ENCODE measurements at regions not wholly inside any gene's neighbourhood (a gene's known extent, or its start where the extent isn't known, plus 50 kb on each side); places are given as distances from the start of the nearest gene placed in this dataset.

DNA sequence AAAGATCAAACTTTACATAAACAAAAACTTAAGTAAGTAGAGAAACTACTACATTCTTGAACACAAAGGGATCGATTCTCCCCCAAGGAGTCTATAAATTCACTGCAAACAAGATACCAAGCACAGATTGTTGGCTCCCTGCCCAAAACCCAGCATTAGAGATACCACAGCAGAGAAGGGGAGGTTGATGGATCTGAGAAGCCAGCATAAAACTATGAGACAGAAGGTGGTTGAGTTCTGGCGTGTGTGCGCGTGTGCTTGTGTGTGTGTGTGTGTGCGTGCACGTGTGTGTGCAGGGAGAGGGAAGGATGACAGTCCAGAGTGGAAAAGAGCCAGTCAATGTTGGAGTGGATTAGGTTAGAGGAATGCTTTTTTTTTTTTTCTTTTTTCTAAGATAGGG lies 143.2 kb upstream of the PRR20G start:
- peak; percentile 86 for DNase-seq

DNA sequence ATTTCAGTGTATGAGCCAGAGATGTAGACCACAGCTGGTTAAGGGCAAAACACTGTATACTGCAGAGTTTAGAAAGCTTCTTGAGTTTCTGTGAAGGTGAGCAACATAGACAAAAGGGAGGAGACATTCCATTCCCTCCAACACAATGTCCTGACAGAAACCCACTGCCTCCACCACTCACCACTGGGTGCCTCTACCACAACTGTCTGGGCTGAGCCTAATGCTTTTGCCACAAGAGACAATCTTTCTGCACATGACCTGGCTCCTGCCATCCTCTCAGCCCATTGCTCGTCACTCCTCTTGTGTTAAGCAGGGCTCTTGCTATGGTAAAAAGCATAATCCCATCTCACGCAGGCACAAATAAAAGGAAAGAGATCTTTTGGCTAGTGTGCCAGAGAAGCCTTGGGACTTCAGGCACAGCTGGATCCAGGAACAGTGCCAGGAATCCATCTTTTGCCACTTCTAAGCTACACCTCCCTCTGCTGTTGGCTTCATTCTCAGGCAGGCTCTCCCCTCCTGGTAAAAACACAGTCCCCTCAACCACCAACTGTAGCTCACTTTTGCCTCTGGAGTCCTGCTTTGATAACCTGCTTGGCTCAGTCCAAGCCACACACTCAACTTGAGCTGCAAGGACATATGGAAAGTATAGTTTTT lies 140.6 kb upstream of the PRR20G start:
- DNase-seq = no peak

DNA sequence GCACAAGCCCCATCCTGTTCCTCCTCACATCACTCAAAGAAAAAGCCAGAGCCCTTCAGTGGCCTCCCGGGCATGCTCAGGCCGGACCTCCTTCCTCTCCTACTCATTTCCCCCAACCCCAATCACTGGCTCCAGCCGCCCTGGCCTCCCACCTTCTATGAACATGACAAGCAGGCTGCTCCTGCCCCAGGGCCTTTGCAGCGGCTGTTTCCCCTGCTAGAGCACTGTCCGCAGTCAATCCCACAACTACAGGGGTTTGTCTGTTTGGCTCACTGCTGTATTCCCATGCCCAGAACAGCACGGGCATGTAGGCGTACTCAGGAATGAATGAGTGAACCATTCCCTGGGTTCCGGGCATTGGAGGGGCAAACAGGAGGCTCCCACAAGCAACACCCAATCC lies 139.8 kb upstream of the PRR20G start:
- no peak for DNase-seq

DNA sequence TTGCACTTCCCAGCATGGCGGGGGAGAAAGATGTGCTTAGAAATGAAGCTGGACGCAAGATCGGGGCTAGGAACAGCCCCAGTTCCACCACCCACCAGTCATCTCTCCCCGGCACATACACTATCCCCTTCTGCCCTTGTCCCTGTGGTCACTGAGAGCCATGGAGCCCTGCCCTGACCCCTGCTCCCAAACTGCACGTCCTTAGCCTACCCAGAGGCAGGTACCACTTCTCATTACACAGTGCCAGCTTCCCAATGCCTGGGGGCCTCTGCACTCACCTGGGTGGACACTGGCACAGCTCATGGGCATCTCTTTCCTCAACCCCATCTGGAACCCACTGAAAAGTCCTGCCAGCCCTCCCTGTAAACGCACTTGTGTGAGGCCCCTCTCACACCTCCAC lies 139.3 kb upstream of the PRR20G start:
- no peak for DNase-seq

DNA sequence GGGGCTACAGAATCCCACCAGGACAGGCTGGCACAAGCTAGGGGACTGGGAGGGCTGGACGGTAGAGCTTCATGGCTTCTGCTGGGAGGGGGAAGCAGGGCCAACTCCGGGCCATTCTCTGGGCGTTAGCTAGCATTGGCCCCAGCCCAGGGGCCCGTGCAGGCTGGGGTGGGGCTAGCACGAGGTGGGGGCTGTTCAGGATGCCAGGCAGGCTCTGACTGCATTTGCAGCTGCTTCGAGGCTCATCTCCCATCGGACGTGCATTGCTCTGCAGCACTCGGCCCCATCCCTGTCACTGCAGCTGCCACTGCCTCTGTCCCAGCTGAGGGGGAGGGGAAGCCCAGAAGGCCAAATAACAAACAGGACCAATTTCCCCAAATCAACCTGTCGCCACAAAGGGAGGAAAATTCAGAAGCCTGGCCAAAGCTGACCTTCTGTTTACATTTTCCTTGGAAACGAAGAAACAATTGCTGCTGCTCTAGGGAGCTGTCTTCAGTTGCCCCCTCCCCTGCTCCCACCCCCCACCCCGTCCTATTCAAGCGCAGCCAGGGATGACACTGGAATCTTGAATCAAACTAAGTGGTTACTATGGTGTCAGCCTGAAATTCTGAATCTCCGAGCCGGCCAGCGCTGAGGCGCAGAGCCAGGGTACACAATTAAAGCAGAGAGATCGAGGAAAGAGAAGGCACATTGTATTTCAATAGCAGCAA lies 138.8 kb upstream of the PRR20G start:
- no peak for DNase-seq

DNA sequence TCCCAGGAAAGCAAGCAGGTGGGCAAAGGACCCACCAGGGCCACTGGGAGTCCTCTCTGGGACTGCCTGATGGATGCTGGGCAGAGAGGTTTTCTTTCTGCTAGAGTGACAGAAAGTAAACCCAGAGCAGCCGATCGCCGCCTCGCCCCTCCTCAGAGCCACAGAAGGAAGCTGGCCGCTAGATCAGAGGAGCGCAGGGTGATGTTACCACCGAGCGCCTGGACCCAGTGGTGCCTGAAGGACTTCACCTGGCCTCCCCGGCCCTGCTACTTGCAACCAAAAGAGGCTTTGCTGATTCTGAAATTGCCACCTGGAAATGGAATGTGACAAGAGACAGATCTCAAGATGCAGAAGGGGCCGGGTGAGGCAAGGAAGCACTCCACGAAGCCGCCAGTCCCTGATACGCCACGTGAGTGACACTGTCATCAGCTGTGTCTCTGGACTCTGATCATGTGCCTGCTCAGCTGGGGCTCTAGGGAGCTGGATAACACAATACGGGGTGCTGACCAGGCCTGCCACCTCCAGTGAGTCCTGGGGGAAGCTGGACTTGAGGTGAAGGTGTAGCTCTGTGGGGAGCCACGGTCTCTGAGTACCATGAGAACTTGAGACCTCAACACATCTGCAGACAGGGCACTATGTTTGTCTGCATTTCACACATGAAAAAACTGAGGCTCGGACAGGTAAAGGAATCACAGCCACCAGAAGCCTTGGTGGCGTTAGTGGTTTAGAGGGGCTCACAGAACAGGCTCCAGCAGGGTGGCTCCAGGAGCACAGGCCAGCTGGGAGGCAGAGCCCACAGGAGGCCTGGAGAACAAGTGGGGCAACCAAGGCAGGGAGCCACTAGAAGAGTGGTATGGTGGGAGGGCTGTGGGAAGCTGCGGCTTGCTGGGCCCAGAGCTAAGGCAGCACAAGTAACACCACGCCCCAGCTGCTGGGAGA lies 137.9 kb upstream of the PRR20G start:
- no peak for DNase-seq

DNA sequence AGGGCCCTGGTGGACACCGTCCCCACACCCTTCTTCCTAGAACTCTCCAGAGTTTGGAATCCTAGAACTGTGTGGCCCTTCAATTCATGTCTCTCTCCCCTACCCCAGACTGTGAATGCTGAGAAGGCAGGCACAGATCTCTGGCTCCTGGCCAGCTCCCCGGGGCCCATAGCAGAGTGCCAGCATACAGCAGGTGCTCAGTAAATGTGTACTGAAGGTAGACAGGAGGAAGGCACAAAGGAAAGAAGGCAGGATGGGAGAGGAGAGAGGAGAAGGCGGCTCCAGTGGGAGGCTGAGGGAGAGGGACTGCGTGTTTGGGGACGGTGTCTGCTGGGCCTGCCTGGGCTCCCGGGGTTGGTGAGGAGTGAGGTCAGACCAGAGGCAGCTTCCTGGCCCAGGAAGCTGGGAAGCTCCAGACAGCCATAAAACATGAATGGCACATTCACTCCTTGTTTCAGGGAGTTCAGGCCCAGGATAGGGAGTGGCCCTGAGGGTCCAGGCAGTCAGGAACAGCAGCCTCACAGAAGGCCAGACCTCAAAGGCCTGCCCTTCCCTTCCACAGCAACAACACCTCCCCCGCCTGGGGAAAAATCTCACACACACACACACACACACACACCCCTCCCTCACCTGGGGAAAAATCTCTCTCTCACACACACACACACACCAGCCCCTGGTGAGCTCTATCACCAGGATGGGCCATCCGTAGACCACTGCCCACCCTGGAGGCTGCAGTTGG lies 137.1 kb upstream of the PRR20G start:
- DNase-seq = no peak

DNA sequence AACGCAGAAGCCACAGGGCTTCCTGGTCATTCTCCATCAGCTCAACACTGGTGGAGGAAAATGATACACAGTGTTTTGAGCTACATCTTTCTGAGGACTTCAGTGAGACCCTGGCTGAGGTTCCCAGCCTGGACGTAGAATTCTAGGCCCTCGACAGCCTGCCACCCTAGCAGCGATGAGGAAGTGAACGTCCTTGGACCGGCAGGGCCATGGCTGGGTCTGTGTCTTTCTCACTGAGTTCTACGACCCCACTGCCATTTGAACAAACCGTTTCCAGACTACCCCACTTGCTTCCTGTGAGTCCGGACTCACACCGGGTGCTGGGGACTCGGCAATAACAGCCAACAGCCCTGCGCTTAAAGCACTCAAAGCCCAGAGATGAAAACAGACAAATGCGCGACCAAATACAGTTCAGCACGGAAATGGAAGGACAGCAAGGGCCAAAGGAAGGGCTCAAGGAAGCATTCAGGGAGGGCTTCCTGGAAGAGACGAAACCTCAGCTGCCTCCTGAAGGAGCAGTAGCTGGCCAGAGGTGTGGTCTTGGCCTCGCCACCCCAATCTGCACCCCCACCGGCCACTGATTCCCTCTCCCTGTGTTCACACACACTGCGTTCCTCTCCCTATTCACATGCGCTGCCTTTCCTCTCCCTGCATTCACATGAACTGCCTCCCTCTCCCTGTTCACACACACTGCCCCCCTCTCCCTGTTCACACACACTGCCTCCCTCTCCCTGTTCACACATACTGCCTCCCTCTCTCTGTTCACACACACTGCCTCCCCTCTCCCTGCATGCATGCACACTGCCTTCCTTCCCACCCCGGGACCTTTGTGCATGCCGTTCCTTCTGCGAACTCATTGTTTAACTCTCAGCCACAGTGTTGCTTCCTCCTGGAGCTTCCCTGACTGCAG lies 136.3 kb upstream of the PRR20G start:
- no peak for DNase-seq

DNA sequence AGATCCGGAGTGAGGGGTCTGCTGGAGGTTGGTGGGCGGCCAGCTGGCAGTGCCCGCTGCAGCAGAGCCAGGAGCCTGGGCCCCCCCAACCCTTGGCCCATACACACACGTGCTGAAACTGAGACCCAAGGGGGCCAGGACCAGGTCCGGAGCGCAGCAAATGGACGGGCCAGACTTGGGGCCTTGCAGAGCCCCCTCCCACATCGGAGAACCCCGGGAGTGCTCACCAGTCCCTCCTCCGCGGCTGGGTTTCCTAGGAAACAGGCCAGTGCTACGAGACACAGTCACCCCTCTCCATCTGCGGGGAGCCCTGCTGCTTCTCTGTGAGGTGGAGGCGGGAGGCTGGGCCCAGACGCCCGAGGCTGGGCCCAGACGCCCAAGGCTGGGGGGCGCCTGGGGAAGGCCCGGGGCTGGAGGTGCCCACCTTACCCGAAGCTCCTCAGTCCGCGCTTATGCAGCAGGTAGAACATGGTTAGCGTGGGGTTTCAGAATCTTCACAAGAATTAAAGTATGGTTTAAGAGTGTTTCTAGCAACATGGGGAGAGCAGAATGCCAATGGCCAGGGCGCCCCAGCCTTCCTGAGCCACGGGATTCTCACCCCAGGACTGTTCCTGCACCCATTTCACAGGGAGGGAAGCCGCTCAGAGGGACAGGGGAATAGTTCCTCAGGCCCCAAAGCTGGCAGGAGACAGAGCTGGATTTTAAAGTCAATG lies 135.0 kb upstream of the PRR20G start:
- no peak for DNase-seq

DNA sequence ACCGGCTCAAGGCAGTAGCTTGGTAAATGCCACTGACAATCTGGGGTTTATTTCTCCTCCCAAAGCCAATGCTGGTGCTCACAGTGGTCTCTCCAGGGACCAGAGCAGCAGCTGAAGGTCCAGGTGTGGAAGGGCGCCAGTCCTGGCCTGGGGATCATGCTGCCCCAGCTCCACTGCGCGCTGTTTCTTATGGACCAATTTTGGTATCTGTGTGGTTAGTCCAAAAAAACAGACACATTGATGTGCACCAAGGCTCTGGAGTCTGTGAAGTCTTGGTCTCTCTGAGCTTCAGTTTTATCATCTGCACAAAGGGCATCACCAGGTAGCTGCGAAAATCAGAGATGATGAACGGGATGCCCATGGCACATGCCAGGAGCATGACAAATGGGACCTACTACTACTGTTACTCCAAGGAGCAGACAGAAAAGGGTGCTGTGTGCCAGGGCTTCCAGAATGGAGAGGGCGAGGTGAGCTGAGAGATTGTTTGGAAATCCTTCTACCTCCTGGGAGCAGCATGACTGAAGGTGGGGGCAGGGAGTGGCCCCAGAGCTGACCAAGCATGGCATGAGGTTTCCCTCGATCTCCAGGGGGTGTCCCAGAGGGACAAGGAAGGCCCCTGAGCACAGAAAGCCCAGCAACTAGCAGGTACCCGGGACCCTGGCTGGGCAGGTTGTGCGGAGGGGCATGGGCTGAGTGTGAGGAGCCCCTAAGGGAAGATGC lies 134.3 kb upstream of the PRR20G start:
- no peak for DNase-seq

DNA sequence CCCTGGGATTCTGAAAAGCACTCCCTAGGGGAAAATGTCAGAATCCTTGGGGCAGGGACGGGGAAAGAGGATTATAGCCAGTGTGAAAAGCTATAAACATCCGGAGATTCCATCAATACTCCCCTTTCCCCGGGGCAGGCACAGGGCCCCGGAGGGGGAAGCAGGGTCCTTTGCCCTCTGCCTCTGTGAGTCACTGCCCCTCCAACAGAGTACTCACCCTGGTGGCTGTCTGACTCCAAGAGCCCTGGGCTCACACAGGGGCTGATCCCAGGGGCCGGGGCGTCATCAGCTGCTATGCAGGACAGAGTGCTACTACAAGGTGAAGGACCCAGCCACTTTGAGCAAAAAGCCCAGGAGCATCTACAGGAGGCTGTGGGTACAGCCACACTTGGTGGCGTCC lies 133.0 kb upstream of the PRR20G start:
- DNase-seq = no peak

DNA sequence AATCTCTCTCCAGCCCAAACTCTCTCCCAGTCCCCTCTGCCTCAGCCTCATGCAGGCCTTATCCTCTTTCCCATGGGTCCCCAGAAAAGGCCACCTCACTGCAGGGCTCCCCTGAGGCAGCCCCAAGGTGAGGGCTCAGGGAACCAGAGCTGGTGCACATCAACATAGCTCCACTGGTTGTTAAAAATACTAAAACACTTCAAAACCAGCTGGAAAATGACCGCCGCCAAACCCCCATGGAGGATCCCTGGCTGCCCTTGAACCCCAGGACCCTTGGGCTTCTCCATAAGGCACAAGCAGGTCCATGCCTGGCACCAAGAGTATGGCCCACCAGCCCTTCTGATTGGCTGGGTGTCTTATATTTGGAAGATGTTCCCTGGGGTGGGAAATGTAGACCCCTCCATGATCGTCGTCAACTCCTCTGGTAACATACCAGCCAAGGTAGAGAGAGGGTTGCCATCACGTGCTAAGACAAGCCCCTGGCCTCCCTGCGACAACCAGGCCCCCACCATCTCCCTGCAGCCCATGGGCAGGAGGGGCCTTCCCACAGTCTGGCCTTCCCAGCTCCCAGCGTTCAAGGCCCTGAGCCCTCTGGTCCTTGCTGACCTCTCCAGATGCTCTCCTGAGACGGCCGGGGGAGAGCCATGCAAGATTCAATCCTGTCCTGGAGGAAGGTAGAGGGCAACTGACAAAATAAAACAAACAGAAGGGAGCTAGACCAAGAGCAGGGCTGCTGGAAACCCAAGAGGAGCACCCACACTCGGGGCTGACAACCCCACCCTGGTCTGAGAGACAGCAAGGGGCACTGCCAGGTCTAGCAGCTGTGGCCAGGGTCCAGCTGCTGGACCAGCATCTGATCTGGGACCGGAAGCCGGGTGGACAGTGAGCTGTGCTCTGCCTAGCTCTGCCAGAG lies 132.1 kb upstream of the PRR20G start:
- DNase-seq = no peak

DNA sequence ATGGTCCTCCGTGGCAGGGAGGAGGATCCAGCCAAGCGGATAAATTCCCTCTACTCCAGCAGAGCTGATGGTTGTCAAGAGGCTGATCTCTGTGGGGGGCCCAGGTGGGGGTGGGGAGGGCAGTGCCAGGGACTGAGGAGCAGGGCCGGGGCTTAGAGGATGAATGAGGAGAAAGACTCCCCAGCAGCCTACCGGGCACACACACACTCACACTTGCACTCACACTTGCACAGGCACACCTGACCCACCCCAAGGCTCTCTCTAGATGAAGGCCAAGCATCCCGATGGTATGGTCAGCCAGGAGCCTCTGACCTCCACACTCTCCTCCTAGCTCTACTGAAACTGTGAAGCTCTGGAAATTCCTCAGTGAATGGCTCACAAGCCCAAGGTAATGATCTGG lies 131.3 kb upstream of the PRR20G start:
- no peak for DNase-seq

DNA sequence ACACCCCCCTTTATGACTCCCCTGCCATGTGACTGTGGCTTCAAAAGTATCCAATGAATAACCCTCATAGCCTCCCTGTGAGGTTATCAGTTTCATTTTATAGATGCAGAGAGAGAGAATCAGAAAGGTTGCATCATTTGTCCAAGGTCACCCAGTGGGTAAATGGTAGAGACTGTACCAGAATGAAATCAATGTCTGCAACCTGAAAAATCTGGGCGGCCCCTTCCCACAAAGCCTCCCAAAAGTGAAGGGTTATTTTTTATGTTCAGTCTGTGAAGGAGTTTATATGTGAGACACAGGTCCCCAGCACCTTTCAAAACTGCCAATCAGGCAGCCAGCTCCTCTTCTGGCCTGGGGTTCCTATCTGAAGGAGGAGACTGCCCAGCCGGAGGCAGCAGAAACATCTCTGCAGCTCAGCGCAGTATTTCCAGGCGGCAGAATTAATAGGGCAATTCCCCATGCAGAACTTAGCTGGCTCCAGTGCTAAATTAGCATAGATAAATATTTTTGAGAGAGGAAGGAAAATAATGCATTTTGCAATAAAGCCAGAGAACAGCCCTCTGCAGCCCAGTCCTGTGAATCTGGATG lies 130.8 kb upstream of the PRR20G start:
- DNase-seq = no peak

DNA sequence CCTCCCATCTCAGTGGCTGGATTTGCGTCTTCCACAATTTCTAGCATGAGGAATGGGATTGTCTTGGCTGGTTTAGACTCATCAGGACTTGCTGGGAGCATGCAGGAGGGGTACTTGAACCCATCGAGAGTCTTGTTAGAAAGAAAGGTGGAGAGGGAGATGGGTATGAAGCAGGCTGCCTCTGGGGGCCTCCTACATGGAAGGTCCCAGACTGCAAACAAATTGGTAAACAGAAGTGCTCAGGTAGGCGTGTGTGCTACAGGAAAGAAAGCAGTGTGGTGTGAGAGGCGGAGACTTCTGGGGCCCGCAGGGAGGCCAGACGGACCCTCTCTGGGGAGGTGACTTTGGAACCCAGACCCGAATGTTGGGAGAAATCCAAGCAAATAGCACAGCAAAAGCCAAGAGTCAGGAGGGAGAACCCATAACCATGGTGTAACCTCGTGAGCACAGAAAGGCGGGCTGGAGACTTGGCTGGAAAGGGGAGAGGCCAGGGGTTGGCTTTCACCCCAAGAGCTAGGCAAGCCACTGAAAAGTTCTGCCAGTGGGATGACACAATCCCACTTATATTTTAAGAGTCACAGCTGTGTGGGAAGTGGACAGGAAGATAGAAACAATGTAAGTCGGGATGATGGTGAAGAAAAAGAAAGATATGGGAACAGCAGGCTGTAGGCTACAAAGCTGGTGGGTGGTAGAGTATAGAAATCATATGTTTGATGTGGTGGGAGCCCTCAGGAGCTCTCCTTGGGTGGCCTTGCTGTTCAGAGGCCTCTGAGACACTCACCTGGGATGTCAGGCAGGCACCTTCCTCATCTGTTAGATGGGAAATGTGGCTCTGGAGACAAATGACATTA lies 130.1 kb upstream of the PRR20G start:
- no peak for DNase-seq

DNA sequence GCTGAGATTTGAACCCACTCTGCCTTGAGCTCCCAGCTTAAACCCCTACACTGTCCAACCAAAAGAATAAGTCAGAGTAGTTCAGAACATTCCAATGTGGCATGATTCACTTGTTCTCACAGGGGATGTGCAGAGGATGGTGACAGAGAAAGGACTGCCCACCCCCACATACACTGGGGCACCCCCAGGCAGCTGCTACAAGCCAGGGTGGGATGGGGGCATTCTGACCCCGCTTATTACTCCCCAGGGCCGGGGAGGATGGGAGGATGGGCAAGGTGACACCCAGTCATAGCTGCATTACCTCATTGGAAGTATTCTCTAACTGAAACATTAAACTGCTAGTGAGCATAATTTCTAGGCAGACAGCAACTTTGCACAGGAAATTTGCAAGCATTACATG lies 126.0 kb upstream of the PRR20G start:
- DNase-seq = no peak

DNA sequence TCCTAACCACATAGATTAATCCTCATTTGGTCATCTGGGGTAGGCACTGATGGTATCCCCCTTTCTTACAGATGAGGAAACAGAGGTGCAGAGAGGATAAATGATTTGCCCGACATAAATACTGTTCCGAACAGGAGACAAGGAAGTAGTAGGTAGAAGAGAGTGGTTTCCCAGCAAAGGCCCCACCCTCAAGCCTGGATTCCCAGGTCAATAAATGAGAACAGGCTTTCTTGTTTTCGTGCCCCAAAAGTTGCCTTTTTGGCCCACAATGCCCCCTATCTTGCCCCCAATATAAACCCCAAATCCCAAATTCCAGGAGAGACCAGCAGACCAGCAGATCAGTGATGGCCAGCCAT lies 125.5 kb upstream of the PRR20G start:
- DNase-seq = no peak
